ENCODE measurements at regions not wholly inside any gene's neighbourhood (a gene's known extent, or its start where the extent isn't known, plus 50 kb on each side); places are given as distances from the start of the nearest gene placed in this dataset.

DNA sequence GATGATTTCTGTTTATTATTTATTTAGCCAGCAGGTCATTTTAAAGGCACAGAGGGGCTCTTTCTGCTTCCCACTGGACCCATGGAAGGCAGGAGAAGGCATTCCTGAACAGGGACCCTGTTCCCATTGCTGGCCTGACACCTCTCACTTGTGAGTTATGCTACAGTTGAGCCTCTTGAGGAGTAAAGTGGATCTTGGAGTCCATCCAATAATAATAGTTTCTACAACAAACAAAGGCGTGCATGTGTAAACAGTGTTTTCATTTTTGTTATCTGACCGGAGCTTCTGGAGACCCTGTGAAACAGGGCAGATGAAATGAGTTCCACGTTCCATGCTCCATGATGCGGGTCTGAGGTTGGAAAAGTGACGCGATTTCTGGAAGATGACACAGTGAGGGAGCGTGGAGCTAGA lies 127.3 kb upstream of the HABP2 start:
- no peak overlapping the region for H3K27ac ChIP-seq
- H3K4me3 ChIP-seq (ENCODE audit: low read depth, low read length): no peak overlapping the region
- H3K27me3 ChIP-seq (ENCODE audit: insufficient read depth, low read depth, severe bottlenecking): no peaks in the 10 kb centered on the region
- H3K9me3 ChIP-seq (ENCODE audit: severe bottlenecking): no peaks in the 10 kb centered on the region
- no peak for DNase-seq
- TF ChIP-seq, protein P1, sequence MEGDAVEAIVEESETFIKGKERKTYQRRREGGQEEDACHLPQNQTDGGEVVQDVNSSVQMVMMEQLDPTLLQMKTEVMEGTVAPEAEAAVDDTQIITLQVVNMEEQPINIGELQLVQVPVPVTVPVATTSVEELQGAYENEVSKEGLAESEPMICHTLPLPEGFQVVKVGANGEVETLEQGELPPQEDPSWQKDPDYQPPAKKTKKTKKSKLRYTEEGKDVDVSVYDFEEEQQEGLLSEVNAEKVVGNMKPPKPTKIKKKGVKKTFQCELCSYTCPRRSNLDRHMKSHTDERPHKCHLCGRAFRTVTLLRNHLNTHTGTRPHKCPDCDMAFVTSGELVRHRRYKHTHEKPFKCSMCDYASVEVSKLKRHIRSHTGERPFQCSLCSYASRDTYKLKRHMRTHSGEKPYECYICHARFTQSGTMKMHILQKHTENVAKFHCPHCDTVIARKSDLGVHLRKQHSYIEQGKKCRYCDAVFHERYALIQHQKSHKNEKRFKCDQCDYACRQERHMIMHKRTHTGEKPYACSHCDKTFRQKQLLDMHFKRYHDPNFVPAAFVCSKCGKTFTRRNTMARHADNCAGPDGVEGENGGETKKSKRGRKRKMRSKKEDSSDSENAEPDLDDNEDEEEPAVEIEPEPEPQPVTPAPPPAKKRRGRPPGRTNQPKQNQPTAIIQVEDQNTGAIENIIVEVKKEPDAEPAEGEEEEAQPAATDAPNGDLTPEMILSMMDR (IDR thresholded peaks at IDR 0.05; ENCODE audit: low read depth, low read length): no peak
- no peaks in the 10 kb centered on the region for H3K36me3 ChIP-seq

- H3K27ac ChIP-seq: no peak overlapping the region
- H3K9me3 ChIP-seq (ENCODE audit: severe bottlenecking): no peaks in the 10 kb centered on the region
- DNase-seq: no peak
- no peaks in the 10 kb centered on the region for H3K27me3 ChIP-seq (ENCODE audit: insufficient read depth, low read depth, severe bottlenecking)
- H3K4me3 ChIP-seq (ENCODE audit: low read depth, low read length): no peak overlapping the region
- TF ChIP-seq, protein P1 (IDR thresholded peaks at IDR 0.05; ENCODE audit: low read depth, low read length): no peak
- no peaks in the 10 kb centered on the region for H3K36me3 ChIP-seq
These were observed 126.5 kb upstream of the HABP2 start for GRCh38 chr10:113426181-113426877.

GRCh38 chr10:113427236-113427735 lies 125.6 kb upstream of the HABP2 start:
- no peak for DNase-seq
- H3K9me3 ChIP-seq (ENCODE audit: severe bottlenecking): no peaks in the 10 kb centered on the region
- H3K4me3 ChIP-seq (ENCODE audit: low read depth, low read length): no peak overlapping the region
- TF ChIP-seq, protein P1 (IDR thresholded peaks at IDR 0.05; ENCODE audit: low read depth, low read length): no peak
- no peaks in the 10 kb centered on the region for H3K36me3 ChIP-seq
- H3K27ac ChIP-seq: no peak overlapping the region
- H3K27me3 ChIP-seq (ENCODE audit: insufficient read depth, low read depth, severe bottlenecking): no peaks in the 10 kb centered on the region

DNA sequence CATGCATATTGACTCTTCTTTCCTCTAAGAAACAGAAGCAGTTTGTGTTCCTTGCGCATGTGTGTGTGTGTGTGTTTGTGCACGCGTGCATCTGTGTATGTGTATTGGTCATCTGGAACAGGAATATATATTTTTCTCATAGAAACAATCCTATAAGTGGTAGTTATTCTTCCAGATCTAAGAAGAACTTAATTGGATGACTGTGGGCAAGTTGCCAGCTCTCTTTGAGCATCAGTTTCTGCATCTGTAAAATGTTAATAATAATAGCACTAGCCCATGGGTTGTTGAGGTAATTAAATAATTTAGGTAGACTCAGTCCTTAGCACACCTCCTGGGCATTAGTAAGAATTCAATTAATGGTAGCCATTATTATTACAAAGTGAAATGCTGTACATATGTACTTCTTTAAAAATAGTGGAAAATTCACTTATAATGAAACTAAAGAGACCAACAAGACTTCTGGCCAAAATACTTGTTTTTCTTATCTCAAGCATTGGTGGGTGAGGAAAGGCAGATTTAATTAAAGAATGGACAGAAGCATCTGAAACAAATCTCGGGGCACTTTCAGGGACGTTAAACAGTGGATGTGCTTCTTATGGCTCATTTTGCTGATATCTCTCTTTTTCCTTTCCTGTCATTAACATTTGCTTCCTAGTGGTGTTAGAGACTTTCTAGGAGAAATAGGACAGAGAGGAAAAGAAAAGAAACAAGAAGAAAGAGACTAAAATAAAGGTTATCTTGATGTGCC lies 124.9 kb upstream of the HABP2 start:
- H3K27ac ChIP-seq: no peak overlapping the region
- TF ChIP-seq, protein P1 (IDR thresholded peaks at IDR 0.05; ENCODE audit: low read depth, low read length): no peak
- H3K4me3 ChIP-seq (ENCODE audit: low read depth, low read length): no peak overlapping the region
- H3K9me3 ChIP-seq (ENCODE audit: severe bottlenecking): no peaks in the 10 kb centered on the region
- no peaks in the 10 kb centered on the region for H3K27me3 ChIP-seq (ENCODE audit: insufficient read depth, low read depth, severe bottlenecking)
- no peaks in the 10 kb centered on the region for H3K36me3 ChIP-seq
- no peak for DNase-seq

DNA sequence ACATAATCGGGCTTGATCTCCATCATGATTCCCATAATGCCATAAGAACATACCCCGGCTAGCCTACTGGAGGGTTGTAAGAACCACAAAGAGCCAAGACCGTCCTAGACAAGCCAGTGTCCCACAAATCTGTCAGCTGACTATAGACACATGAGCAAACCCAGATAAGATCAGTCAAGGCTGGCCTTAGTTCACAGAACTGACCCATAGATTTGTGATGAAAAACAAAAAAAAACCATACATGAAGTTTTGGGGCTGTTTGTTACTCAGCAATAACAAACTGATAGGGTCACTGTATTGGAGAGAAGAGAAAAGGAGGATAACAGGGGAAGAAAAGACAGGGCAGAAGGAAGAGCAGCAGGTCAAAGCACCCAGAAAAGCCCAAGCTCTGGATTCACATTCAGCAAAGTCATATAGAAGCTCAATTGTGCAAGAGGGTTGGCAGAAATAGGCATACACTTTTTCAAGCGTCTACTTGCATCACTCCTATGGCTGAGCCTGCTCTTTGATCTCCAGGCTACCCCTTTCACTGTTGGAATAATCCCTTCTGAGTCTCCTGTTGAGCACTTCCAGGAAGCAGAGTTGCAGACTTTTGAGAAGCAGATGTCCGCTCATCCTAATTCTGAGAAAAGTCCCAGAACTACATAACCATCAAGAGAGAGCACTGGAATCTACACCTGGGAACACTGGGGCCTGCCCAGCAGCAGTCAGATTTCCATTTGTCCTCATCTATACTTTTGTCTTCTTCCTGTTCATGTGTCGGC lies 122.0 kb upstream of the HABP2 start:
- no peaks in the 10 kb centered on the region for H3K9me3 ChIP-seq (ENCODE audit: severe bottlenecking)
- TF ChIP-seq, protein P1 (IDR thresholded peaks at IDR 0.05; ENCODE audit: low read depth, low read length): no peak
- no peak overlapping the region for H3K27ac ChIP-seq
- H3K36me3 ChIP-seq: no peaks in the 10 kb centered on the region
- DNase-seq: no peak
- no peaks in the 10 kb centered on the region for H3K27me3 ChIP-seq (ENCODE audit: insufficient read depth, low read depth, severe bottlenecking)
- no peak overlapping the region for H3K4me3 ChIP-seq (ENCODE audit: low read depth, low read length)

Data from WERI-Rb-1 (cell line).